ENCODE measurements at regions not wholly inside any gene's neighbourhood (a gene's known extent, or its start where the extent isn't known, plus 50 kb on each side); places are given as distances from the start of the nearest gene placed in this dataset.

DNA sequence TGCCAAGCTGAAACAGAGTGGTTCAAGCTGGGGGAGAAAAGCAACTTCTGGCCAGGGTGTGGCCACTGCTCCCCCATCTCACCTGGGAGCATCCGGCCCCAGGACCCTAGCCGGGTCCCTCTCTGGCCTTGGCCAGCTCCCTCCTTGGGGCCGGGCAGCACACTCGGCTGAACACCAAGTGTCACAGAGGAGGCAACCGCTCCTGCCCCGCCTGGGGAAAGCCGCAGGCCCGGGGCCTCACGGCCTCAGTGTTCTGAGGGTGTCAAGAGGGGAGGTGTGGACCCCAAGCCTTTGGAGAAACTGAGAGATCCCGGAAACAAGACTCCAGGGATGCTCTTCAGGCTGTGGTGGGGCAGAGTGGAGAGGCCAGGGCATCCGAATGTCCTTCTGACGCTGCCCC lies 88.4 kb downstream of the ENGASE start:
- TF ChIP-seq, protein P1, sequence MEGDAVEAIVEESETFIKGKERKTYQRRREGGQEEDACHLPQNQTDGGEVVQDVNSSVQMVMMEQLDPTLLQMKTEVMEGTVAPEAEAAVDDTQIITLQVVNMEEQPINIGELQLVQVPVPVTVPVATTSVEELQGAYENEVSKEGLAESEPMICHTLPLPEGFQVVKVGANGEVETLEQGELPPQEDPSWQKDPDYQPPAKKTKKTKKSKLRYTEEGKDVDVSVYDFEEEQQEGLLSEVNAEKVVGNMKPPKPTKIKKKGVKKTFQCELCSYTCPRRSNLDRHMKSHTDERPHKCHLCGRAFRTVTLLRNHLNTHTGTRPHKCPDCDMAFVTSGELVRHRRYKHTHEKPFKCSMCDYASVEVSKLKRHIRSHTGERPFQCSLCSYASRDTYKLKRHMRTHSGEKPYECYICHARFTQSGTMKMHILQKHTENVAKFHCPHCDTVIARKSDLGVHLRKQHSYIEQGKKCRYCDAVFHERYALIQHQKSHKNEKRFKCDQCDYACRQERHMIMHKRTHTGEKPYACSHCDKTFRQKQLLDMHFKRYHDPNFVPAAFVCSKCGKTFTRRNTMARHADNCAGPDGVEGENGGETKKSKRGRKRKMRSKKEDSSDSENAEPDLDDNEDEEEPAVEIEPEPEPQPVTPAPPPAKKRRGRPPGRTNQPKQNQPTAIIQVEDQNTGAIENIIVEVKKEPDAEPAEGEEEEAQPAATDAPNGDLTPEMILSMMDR (IDR thresholded peaks at IDR 0.05): no peak
- TF ChIP-seq POLR2AphosphoS5 (IDR thresholded peaks at IDR 0.05; ENCODE audit: low read depth, low read length) (no peak), SIN3A (IDR thresholded peaks at IDR 0.05; ENCODE audit: borderline replicate concordance, insufficient read depth, low read depth, low read length) (no peak)
